Ascending aorta (tissue), 2 donors: ENCODE measurements at regions not wholly inside any gene's neighbourhood (a gene's known extent, or its start where the extent isn't known, plus 50 kb on each side); places are given as distances from the start of the nearest gene placed in this dataset.
"Not testable (repeated sequence)": the region's sequence is repeated elsewhere in the genome, so short reads cannot be mapped to it uniquely, and the experiment has no call there.

Experiments used
- DNase-seq, 2 donors: peaks; one replicate each; pipeline ENCODE4 v3.0.0-alpha.2; 2019; ENCODE audit warnings: low spot score in 2 of 2
- H3K27ac ChIP-seq, 2 donors: fragments of 200-600 bp; sonication (generic); one replicate each; pipeline ENCODE4 v1.5.1; 2016 to 2017; ENCODE audit warnings: mild to moderate bottlenecking in 1 of 2
- H3K27me3 ChIP-seq: fragments of 200-600 bp; sonication (generic); one replicate; pipeline ENCODE4 v1.5.1; 2017
- H3K36me3 ChIP-seq, 2 donors: fragments of 200-600 bp; sonication (generic); one replicate each; pipeline ENCODE4 v1.5.1; 2016
- H3K4me1 ChIP-seq, 2 donors: fragments of 200-600 bp; sonication (generic); one replicate each; pipeline ENCODE4 v1.5.1; 2016 to 2017; ENCODE audit warnings: mild to moderate bottlenecking in 1 of 2
- H3K4me3 ChIP-seq, 2 donors: fragments of 200-600 bp; sonication (generic); one replicate each; pipeline ENCODE4 v1.5.1; 2016 to 2017; ENCODE audit warnings: mild to moderate bottlenecking in 1 of 2
- H3K9me3 ChIP-seq, 2 donors: fragments of 200-600 bp; sonication (generic); one replicate each; pipeline ENCODE4 v1.5.1; 2016
- intact Hi-C: fragments of 100-400 bp; cut with DNase I; formaldehyde crosslinking; loops from one replicate; pipeline ENCODE4 v1.15.1; 2023
- TF ChIP-seq, protein P1 (sequence below), 3 experiments: fragments of 200-600 bp in 2 of 3; fragments of 450-650 bp in 1 of 3; sonication (generic) in 2 of 3; IDR thresholded peaks; one replicate each; pipeline ENCODE4 v1.5.1; 2016 to 2019; ENCODE audit warnings: antibody characterized with exemption in 3 of 3, mild to moderate bottlenecking in 1 of 3, moderate library complexity in 1 of 3

- H3K36me3 ChIP-seq, result no peaks in the 10 kb centered on the region
- no peak for DNase-seq
- H3K4me1 ChIP-seq, result no peaks in the 10 kb centered on the region
- no peaks in the 10 kb centered on the region for H3K9me3 ChIP-seq
- TF ChIP-seq, protein P1, sequence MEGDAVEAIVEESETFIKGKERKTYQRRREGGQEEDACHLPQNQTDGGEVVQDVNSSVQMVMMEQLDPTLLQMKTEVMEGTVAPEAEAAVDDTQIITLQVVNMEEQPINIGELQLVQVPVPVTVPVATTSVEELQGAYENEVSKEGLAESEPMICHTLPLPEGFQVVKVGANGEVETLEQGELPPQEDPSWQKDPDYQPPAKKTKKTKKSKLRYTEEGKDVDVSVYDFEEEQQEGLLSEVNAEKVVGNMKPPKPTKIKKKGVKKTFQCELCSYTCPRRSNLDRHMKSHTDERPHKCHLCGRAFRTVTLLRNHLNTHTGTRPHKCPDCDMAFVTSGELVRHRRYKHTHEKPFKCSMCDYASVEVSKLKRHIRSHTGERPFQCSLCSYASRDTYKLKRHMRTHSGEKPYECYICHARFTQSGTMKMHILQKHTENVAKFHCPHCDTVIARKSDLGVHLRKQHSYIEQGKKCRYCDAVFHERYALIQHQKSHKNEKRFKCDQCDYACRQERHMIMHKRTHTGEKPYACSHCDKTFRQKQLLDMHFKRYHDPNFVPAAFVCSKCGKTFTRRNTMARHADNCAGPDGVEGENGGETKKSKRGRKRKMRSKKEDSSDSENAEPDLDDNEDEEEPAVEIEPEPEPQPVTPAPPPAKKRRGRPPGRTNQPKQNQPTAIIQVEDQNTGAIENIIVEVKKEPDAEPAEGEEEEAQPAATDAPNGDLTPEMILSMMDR (IDR thresholded peaks at IDR 0.05), result no peak
- no peak overlapping the region for H3K4me3 ChIP-seq
- no peaks in the 10 kb centered on the region for H3K27me3 ChIP-seq
- H3K27ac ChIP-seq, result no peak overlapping the region
- intact Hi-C loops, result no loop called here
Observed at GRCh38 chr9:2525147-2525546, 96.4 kb upstream of the VLDLR start.

DNA sequence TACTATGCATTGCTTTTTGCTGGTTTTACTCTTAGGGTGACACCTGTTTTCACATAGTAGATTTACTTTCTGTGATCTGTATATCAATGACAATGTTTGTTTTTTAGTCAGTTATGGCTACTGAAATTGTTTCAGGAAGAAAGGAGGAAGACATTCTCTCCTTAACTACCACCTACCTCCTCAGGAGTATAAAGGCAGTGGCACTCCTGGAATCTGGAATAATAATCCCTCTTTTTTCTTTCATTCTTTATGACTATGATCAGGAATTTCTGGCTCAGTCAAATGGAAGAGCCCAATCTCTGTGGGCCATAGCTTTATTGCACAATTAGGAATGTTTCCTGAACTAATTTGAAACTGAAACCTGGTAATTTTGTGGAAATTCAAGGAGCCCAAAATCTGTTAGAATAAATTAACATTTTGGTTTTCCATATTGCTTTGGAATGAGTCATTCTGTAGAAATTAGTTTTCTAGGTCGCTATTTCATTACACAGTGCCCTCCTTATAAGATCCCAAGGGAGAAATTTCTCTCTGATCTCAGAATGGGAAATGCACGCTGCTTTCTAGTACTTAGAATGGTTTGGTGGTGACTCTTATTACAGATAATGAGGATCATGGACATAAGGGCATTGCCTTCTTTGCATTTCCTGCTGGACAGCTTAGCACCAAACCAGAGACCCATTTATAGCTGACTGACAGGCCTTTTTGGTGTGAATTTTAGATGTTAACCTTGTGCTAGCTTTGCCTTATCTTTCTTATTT lies 95.3 kb upstream of the VLDLR start:
- no peaks in the 10 kb centered on the region for H3K9me3 ChIP-seq
- no peaks in the 10 kb centered on the region for H3K27me3 ChIP-seq
- no peaks in the 10 kb centered on the region for H3K4me1 ChIP-seq
- no peak overlapping the region for H3K27ac ChIP-seq
- TF ChIP-seq, protein P1 (IDR thresholded peaks at IDR 0.05), result no peak
- DNase-seq, result no peak
- H3K36me3 ChIP-seq, result no peaks in the 10 kb centered on the region
- intact Hi-C loops, result no loop called here
- H3K4me3 ChIP-seq, result no peak overlapping the region

- no peaks in the 10 kb centered on the region for H3K36me3 ChIP-seq
- no peaks in the 10 kb centered on the region for H3K27me3 ChIP-seq
- no peaks in the 10 kb centered on the region for H3K9me3 ChIP-seq
- no peak for DNase-seq
- no peaks in the 10 kb centered on the region for H3K4me1 ChIP-seq
- TF ChIP-seq, protein P1 (IDR thresholded peaks at IDR 0.05), result no peak
- intact Hi-C loops, result no loop called here
- no peak overlapping the region for H3K27ac ChIP-seq
- H3K4me3 ChIP-seq, result no peak overlapping the region
Observed at GRCh38 chr9:2531481-2531880, 90.1 kb upstream of the VLDLR start.

GRCh38 chr9:2536511-2536910 lies 85.1 kb upstream of the VLDLR start:
- H3K4me3 ChIP-seq, result no peak overlapping the region
- H3K4me1 ChIP-seq, result no peaks in the 10 kb centered on the region
- no peak overlapping the region for H3K27ac ChIP-seq
- TF ChIP-seq, protein P1 (IDR thresholded peaks at IDR 0.05), result no peak
- DNase-seq, result no peak
- H3K36me3 ChIP-seq, result no peaks in the 10 kb centered on the region
- intact Hi-C loops, result no loop called here
- no peaks in the 10 kb centered on the region for H3K27me3 ChIP-seq
- no peaks in the 10 kb centered on the region for H3K9me3 ChIP-seq

- TF ChIP-seq, protein P1 (IDR thresholded peaks at IDR 0.05), result no peak
- Histone ChIP-seq H3K27ac (no peak overlapping the region), H3K4me3 (no peak overlapping the region), H3K27me3 (no peaks in the 10 kb centered on the region), H3K36me3 (no peaks in the 10 kb centered on the region), H3K4me1 (no peaks in the 10 kb centered on the region), H3K9me3 (no peaks in the 10 kb centered on the region)
- no peak for DNase-seq
- intact Hi-C loops, result no loop called here
Observed at GRCh38 chr9:2545881-2546490, 75.6 kb upstream of the VLDLR start.

DNA sequence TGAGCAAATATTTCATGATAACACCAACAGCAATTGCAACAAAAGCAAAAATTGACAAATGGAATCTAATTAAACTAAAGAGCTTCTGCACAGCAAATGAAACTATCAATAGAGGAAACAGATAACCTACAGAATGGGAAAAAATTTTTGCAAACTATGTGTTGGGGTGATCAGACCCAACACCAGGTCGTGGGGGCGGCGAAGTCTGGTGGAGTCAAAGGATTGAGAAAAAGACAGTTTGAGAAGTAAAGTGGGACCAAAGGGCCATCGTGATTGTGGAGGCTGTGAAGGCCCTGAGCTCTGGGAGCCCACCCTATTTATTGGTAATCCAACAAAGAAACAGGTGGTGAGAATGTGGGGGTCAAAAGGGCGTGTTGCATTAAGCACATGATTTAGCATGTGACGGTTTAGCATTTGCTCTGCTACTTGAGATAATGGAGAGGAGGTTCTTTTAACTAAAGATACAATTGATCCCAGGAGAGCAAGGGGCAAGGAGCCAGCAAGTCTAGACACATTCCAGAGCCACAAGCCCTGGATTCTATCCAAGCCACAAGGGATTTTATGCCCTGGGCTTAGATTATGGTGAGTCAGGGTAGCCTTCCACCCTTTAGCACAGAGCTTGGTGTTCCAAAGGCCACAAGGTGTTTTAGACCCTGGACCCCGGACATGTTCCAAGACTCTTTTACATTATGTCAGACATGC lies 65.5 kb upstream of the VLDLR start:
- H3K27me3 ChIP-seq, DNase-seq, H3K9me3 ChIP-seq, H3K36me3 ChIP-seq, H3K4me3 ChIP-seq, H3K27ac ChIP-seq, H3K4me1 ChIP-seq, intact Hi-C loops: not testable (repeated sequence)
